Keratinocyte (primary cell): ENCODE measurements at regions not wholly inside any gene's neighbourhood (a gene's known extent, or its start where the extent isn't known, plus 50 kb on each side); places are given as distances from the start of the nearest gene placed in this dataset.

ENCODE experiments used
- CTCF ChIP-seq, 3 experiments: IDR thresholded peaks in 1 of 3; conservative IDR thresholded peaks in 1 of 3; optimal IDR thresholded peaks in 1 of 3; 2 replicates in 2 of 3; 3 replicates in 1 of 3; pipeline versions ENCODE3 to v1.5.1; 2011; ENCODE audit warnings: low read length in 3 of 3, mild to moderate bottlenecking in 3 of 3, moderate library complexity in 2 of 3, control low read depth in 1 of 3, inconsistent platforms in 1 of 3; ENCODE audit not compliant: insufficient read depth in 2 of 3; ENCODE audit errors: extremely low read depth in 1 of 3
- EZH2 ChIP-seq: IDR thresholded peaks from one replicate; pipeline ENCODE4 v1.6.1; 2012; ENCODE audit warnings: inconsistent platforms, mild to moderate bottlenecking, low read length, moderate library complexity

GRCh38 chr5:142438573-142438972 is 113.8 kb upstream of the SPRY4 start:
- TF ChIP-seq CTCF (optimal IDR thresholded peaks at IDR 0.05 in 1 of 3, IDR thresholded peaks at IDR 0.05 in 1 of 3, conservative IDR thresholded peaks at IDR 0.05 in 1 of 3; ENCODE audit: extremely low read depth in 1 of 3, insufficient read depth in 2 of 3, low read length in 3 of 3) (no peak), EZH2 (no peak)
